Vagina (tissue), 2 donors: ENCODE measurements at regions not wholly inside any gene's neighbourhood (a gene's known extent, or its start where the extent isn't known, plus 50 kb on each side); places are given as distances from the start of the nearest gene placed in this dataset.

Source experiments
- DNase-seq, 2 donors: peaks; one replicate each; pipeline ENCODE4 v3.0.0-alpha.2; 2017; ENCODE audit errors: extremely low spot score in 2 of 2
- H3K27ac ChIP-seq: fragments of 200-600 bp; sonication (generic); one replicate; pipeline ENCODE4 v1.5.1; 2019
- H3K27me3 ChIP-seq: fragments of 200-600 bp; sonication (generic); one replicate; pipeline ENCODE4 v1.5.1; 2019
- H3K36me3 ChIP-seq, 2 donors: fragments of 200-600 bp; sonication (generic); one replicate each; pipeline ENCODE4 v1.5.1; 2017 to 2019
- H3K4me1 ChIP-seq: fragments of 200-600 bp; sonication (generic); one replicate; pipeline ENCODE4 v1.5.1; 2019
- H3K4me3 ChIP-seq, 2 donors: fragments of 200-600 bp; sonication (generic); 1 replicate in 1 of 2; 2 replicates in 1 of 2; pipeline ENCODE4 v1.5.1; 2016 to 2019
- H3K9me3 ChIP-seq: fragments of 200-600 bp; sonication (generic); one replicate; pipeline ENCODE4 v1.5.1; 2019
- CTCF ChIP-seq, 3 experiments: fragments of 450-650 bp in 2 of 3; fragments of 200-600 bp in 1 of 3; sonication (generic) in 1 of 3; IDR thresholded peaks; one replicate each; pipeline ENCODE4 v1.5.1; 2017 to 2019; ENCODE audit warnings: antibody characterized with exemption in 3 of 3, mild to moderate bottlenecking in 2 of 3, moderate library complexity in 2 of 3
- POLR2A ChIP-seq, 2 donors: fragments of 450-650 bp; IDR thresholded peaks; one replicate each; pipeline ENCODE4 v1.6.1; 2017; ENCODE audit warnings: antibody characterized with exemption in 2 of 2, mild to moderate bottlenecking in 2 of 2, moderate library complexity in 2 of 2
- POLR2AphosphoS5 ChIP-seq, 2 donors: sonication (generic); formaldehyde crosslinking; IDR thresholded peaks; one replicate each; pipeline ENCODE4 v1.9.0; 2017; ENCODE audit warnings: antibody characterized with exemption in 2 of 2, mild to moderate bottlenecking in 2 of 2, low read depth in 1 of 2; ENCODE audit not compliant: insufficient read depth in 1 of 2
- intact Hi-C: fragments of 100-400 bp; cut with DNase I; formaldehyde crosslinking; loops from one replicate; pipeline ENCODE4 v1.15.1; 2023

GRCh38 chr4:38495446-38495845 lies 168.6 kb upstream of the KLF3 start:
- Histone ChIP-seq H3K4me1 (no peaks in the 10 kb centered on the region), H3K9me3 (no peaks in the 10 kb centered on the region), H3K27ac (no peak overlapping the region), H3K4me3 (no peak overlapping the region), H3K36me3 (no peaks in the 10 kb centered on the region), H3K27me3 (no peaks in the 10 kb centered on the region)
- intact Hi-C loops = no loop called here
- DNase-seq = no peak
- TF ChIP-seq CTCF (IDR thresholded peaks at IDR 0.05) (no peak), POLR2A (IDR thresholded peaks at IDR 0.05) (no peak), POLR2AphosphoS5 (IDR thresholded peaks at IDR 0.05; ENCODE audit: insufficient read depth in 1 of 2, low read depth in 1 of 2) (no peak)

GRCh38 chr4:38497121-38497520 lies 166.9 kb upstream of the KLF3 start:
- no peaks in the 10 kb centered on the region for H3K9me3 ChIP-seq
- H3K27me3 ChIP-seq = no peaks in the 10 kb centered on the region
- no peak overlapping the region for H3K4me3 ChIP-seq
- DNase-seq = no peak
- TF ChIP-seq CTCF (IDR thresholded peaks at IDR 0.05) = no peak
- TF ChIP-seq POLR2AphosphoS5 (IDR thresholded peaks at IDR 0.05; ENCODE audit: insufficient read depth in 1 of 2, low read depth in 1 of 2) = no peak
- no peak for TF ChIP-seq POLR2A (IDR thresholded peaks at IDR 0.05)
- intact Hi-C loops = no loop called here
- H3K36me3 ChIP-seq = no peaks in the 10 kb centered on the region
- H3K27ac ChIP-seq = no peak overlapping the region
- H3K4me1 ChIP-seq = no peaks in the 10 kb centered on the region

DNA sequence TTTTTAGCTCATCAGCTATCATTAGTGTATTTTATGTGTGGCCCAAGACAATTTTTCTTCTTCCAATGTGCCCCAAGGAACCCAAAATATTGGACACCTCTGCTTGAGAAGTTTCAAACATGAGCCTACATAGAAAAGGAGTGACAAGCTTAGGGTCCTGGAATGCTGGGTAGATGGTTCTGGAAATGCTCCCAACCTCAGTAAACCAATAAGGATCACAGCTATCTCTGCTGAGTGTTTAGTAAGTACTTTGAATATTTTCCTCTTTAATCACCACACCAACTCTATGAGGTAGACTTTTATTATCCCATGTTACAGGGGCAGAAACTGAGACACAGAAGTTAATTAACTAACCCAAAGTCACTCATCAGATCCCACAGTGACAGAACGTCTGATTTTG lies 164.9 kb upstream of the KLF3 start:
- H3K27ac ChIP-seq = no peak overlapping the region
- no peak for DNase-seq
- H3K36me3 ChIP-seq = no peaks in the 10 kb centered on the region
- no peaks in the 10 kb centered on the region for H3K27me3 ChIP-seq
- intact Hi-C loops = no loop called here
- H3K4me1 ChIP-seq = no peaks in the 10 kb centered on the region
- TF ChIP-seq POLR2AphosphoS5 (IDR thresholded peaks at IDR 0.05; ENCODE audit: insufficient read depth in 1 of 2, low read depth in 1 of 2) (no peak), CTCF (IDR thresholded peaks at IDR 0.05) (no peak), POLR2A (IDR thresholded peaks at IDR 0.05) (no peak)
- no peaks in the 10 kb centered on the region for H3K9me3 ChIP-seq
- no peak overlapping the region for H3K4me3 ChIP-seq

DNA sequence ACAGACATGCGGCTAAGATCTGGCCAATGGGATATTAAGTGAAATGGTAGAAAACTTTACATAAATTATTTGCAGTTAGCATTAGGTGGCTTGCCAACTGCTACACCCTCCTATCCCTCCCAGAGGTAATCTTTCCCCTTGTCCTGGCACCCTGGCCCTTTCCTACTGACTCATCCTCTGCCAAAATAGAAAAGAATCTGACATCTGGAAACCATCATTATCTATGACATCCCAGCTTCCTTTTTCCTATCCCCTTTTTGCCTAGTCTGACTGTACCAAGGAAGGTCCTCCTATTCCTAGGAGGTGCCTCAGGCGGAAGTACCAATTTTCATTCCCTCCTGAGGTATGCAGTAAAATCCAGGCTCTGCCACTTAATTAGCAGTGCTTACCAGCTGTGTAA lies 163.6 kb upstream of the KLF3 start:
- Histone ChIP-seq H3K4me1 (no peaks in the 10 kb centered on the region), H3K36me3 (no peaks in the 10 kb centered on the region), H3K4me3 (no peak overlapping the region), H3K9me3 (no peaks in the 10 kb centered on the region), H3K27ac (no peak overlapping the region), H3K27me3 (no peaks in the 10 kb centered on the region)
- TF ChIP-seq POLR2AphosphoS5 (IDR thresholded peaks at IDR 0.05; ENCODE audit: insufficient read depth in 1 of 2, low read depth in 1 of 2) = no peak
- no peak for TF ChIP-seq POLR2A (IDR thresholded peaks at IDR 0.05)
- TF ChIP-seq CTCF (IDR thresholded peaks at IDR 0.05) = no peak
- DNase-seq = no peak
- intact Hi-C loops = no loop called here

- DNase-seq = no peak
- Histone ChIP-seq H3K27ac (no peak overlapping the region), H3K36me3 (no peaks in the 10 kb centered on the region), H3K27me3 (no peaks in the 10 kb centered on the region), H3K4me1 (no peaks in the 10 kb centered on the region), H3K9me3 (no peaks in the 10 kb centered on the region), H3K4me3 (no peak overlapping the region)
- intact Hi-C loops = no loop called here
- TF ChIP-seq POLR2A (IDR thresholded peaks at IDR 0.05) (no peak), CTCF (IDR thresholded peaks at IDR 0.05) (no peak), POLR2AphosphoS5 (IDR thresholded peaks at IDR 0.05; ENCODE audit: insufficient read depth in 1 of 2, low read depth in 1 of 2) (no peak)
Measured at GRCh38 chr4:38501698-38502097, 162.3 kb upstream of the KLF3 start.
